GM19025 (cell line): ENCODE measurements at regions not wholly inside any gene's neighbourhood (a gene's known extent, or its start where the extent isn't known, plus 50 kb on each side); places are given as distances from the start of the nearest gene placed in this dataset.
"Not testable (repeated sequence)": the region's sequence is repeated elsewhere in the genome, so short reads cannot be mapped to it uniquely, and the experiment has no call there.

ENCODE experiments used
- ATAC-seq: cut with Tn5 transposase; IDR thresholded peaks from one replicate; pipeline ENCODE4 v1.9.1; 2021; ENCODE audit warnings: mild to moderate bottlenecking, low read depth, moderate library complexity; ENCODE audit not compliant: unreplicated experiment

- ATAC-seq = no peak
Observed at GRCh38 chr11:24086921-24087320, 409.9 kb upstream of the LUZP2 start.

DNA sequence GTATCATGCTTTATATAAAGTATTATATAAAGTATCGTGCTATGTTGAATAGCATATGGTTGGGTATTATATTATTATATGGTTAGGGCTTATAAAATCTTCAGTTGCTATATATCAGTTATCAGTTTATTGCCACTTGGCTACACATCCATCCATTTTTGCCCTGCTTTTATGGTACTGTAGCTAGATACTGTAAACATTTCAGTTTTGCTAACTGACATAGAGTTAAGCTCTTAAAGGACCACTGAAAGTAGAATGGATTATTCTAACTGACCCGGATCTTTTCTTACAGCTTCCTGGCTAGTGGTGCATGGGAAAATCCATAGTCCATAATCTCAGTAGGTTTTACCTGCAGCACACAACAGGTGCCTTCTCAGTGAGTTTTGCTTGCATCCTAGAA, 405.3 kb upstream of the LUZP2 start:
- ATAC-seq = no peak

- ATAC-seq = no peak
Observed at GRCh38 chr11:24093375-24093774, 403.5 kb upstream of the LUZP2 start.

GRCh38 chr11:24108609-24109008, 388.2 kb upstream of the LUZP2 start:
- no peak for ATAC-seq

- no peak for ATAC-seq
Observed at GRCh38 chr11:24122291-24122690, 374.6 kb upstream of the LUZP2 start.

DNA sequence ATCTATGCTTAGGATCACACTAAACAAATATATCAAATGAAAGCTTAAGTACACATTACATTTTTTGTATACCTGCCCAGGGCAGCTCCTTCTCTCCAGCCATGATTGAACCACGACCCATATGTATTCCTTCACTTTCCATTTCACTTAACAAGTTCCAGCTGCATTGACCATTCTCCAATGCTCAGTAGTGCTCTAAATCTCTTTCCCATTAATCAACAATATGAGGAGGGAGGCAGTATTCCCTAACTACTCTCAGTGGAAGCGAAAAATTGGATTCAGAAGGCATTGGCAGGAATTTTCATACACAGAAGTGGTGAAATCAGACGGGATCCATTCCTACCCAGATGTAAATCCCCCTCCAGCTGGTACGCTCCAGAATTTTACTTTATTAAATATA, 372.0 kb upstream of the LUZP2 start:
- ATAC-seq = no peak

DNA sequence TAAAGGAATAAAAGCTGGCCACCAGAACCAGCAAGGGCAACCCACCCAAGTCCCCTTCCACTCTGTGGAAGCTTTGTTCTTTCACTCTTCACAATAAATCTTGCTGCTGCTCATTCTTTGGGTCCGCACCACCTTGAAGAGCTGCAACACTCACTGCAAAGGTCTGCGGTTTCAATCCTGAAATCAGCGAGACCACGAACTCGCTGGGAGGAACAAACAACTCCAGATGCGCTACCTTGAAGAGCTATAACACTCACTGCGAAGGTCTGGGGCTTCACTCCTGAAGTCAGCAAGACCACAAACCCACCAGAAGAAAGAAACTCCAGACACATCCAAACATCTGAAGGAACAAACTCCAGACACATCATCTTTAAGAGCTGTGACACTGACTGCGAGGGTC, 365.2 kb upstream of the LUZP2 start:
- no peak for ATAC-seq

DNA sequence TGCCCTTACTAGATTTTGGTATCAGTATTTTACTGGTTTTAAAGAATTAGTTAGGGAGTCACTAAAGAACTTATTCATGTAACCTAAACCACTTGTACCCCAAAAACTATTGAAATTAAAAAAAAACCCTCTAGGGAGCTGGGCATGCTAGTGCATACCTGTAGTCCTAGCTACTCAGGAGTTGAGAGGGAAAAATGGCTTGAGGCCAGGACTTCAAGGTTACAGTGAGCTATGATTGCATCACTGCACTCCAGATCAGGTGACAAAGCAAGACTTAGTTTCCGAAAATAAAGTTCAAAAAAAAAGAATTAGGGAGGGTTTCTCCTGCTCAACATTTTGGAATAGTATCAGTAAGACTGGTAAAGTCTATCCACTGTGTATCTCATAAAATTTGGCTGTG, 364.4 kb upstream of the LUZP2 start:
- ATAC-seq = no peak

- ATAC-seq = no peak
Observed at GRCh38 chr11:24134879-24135589, 361.8 kb upstream of the LUZP2 start.

DNA sequence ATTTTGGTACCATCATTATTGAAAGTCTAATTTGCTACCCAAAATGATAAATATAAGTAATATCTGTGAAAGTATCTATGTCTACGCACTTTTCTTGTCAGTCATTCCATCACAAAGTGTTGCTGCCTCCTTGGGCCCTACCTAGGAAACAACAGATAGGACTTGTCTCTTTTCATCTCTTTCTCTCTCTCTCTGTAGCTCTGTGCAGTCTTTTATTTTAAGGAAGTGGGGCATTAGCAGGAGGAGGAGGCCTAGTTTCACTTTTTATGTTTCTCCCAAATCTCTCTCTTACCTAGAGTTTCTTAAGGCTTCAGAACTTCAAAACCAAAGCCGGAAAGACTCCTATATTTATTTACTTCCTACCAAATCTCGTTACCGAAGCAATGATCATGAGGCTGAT, 354.8 kb upstream of the LUZP2 start:
- ATAC-seq = no peak

GRCh38 chr11:24145411-24145810, 351.4 kb upstream of the LUZP2 start:
- ATAC-seq = no peak

DNA sequence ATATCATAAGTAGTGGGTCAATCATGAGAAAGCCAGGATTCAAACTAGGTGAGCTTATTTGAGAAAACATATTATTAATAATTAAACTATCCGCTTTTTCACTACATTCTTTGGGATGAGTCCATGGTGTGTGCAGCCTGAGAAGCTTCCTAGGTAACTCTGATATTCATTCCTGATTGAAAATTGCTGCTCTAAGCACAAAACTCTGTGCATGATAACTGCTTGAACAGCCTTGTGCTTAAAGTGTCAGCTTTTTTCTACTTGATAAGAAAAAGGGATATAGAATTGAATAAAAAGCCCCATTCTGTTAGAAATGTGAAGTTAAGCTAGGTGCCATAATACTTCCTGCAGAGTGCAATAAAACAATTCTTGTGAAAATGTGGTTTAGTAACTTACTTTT, 343.5 kb upstream of the LUZP2 start:
- no peak for ATAC-seq

GRCh38 chr11:24155792-24156191, 341.1 kb upstream of the LUZP2 start:
- no peak for ATAC-seq

- no peak for ATAC-seq
Observed at GRCh38 chr11:24157316-24157715, 339.5 kb upstream of the LUZP2 start.

- ATAC-seq = no peak
Observed at GRCh38 chr11:24161587-24161986, 335.3 kb upstream of the LUZP2 start.

DNA sequence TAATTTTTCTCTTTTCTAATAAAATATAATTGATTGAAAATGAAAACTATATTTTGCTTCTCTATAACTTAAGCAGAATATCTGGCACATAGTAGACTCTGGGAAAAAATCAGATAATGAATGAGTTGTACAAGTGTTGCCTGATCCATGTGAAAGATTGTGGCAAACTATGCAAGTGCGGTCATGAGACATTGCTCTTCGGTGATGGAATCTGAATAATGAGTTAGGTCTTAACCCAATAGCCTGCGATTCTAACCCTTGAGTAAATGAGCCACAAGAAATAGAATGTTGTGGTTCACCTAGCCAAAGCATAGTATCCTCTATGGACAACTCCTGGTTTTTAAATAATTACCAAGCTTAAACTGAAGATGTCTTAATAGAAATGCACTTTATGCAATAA, 333.7 kb upstream of the LUZP2 start:
- no peak for ATAC-seq

DNA sequence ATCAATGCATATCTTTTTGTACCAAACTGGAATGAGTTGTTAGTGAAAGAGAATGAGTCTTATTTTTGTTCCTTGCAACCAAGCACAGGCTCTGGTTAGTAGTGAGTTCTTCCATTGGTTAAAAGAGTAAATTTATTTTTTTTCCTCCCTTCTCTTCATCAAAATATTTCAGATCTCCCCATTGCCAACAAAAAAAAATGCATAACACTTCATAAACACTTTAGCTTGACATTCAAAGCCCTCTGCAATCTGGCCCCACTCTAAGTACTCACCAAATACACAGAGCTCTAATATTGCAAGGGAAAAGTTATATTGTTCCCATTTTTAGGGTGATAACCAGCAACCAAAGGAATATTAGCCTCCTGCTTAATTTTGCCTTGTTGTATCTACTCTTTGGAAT, 333.0 kb upstream of the LUZP2 start:
- no peak for ATAC-seq

DNA sequence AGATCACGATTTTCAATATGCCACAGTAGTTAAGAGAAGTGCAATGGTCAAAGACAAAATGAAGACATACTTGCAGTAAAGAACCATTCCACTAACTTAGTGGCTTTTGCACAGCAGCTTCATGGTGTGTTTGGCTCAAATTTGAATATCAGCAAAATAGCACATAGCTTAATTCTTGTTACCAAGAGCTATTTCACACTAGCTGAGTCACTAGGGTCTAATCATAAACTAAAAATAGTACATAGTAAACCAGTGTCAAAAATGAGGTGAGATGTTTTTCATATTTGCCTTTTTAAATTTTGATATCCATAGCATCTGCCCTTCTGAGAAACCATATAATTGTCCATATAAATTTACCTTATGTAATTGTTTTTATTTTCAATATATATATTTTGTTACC, 325.0 kb upstream of the LUZP2 start:
- ATAC-seq = no peak

DNA sequence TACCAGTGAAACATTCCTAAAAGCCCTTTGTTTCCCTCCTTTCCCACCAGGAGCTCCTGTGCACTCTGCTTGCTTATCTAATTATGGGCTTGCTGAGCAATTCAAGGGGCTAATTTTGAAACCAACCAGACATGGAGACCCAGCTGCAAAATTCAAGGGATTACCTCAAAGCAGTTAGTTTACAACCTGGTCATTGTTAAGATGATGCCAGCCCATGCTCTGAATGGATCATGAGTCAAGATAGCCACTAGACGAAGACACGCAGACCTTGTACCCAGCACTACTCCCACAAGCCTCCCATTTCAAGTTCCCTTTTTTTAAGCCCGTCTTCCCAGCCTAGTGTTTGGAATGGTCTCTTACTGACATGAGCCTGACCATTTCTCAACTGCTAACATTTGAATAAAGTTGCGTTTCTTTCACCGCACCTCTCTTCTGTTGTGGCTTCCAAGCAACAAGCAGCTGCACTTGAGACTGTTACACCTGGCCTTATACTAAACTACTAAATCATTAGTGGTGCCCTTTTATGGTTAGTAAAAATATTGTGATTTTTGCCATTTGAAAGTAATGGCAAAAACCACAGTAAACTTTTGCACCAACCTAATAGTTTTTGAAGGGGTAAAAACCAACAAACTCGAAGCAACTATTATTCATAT, 315.3 kb upstream of the LUZP2 start:
- ATAC-seq = no peak

- not testable (repeated sequence) for ATAC-seq
Observed at GRCh38 chr11:24185535-24185934, 311.3 kb upstream of the LUZP2 start.

DNA sequence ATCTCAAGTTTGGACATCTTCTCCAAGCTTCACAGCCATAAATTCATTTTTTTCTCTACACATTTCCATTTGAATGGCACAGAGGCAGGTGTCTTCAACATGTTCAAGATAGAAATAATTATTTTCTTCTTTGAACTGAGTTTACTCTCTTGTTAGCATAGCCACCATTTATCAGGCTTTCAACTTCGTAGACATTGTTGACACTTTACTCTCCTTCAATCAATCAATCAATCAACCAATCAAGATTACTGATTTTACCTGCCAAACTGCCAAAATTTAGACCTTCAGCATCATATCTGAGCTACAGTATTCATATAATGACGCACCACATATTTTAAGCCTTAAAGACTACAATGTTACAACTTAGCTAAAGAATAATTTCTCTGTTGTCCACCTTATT, 300.1 kb upstream of the LUZP2 start:
- ATAC-seq = no peak

DNA sequence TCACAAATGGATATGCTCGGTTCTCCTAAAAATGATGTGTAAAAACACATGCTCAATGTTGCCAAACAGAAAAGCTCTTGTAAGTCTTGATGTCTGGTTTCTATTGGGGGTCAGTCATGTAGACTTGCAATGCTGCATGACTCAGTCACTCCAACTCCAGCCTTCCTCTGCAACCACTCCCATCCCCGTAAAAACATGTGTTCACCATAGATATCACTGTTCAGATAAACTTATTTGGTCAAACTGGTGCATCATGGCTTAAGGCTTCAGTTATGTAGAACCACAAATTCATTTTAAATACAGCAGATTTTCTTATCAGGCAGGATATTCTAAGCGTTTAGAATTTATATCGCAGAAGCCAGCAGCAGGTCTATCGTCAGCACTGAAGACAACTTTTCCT, 298.4 kb upstream of the LUZP2 start:
- ATAC-seq = no peak
